Neural cell (in vitro differentiated cells): ENCODE measurements at regions not wholly inside any gene's neighbourhood (a gene's known extent, or its start where the extent isn't known, plus 50 kb on each side); places are given as distances from the start of the nearest gene placed in this dataset.

ENCODE experiments used
- H2AFZ ChIP-seq: fragments of 200-600, 300-800 bp; sonication (generic), shearing (Covaris generic); 2 replicates; pipeline ENCODE4 v1.6.0; 2014; ENCODE audit warnings: low read depth, mild to moderate bottlenecking, antibody characterized with exemption, low read length, moderate library complexity
- H3F3A ChIP-seq: fragments of 200-600 bp; shearing (Covaris generic); 2 replicates; pipeline ENCODE4 v1.6.1; 2016; ENCODE audit warnings: mild to moderate bottlenecking, moderate library complexity, mixed read lengths, antibody characterized with exemption, low read length; ENCODE audit not compliant: insufficient read depth, poor library complexity, severe bottlenecking
- H3K27ac ChIP-seq: fragments of 200-600, 300-800 bp; sonication (generic), shearing (Covaris generic); 2 replicates; pipeline ENCODE4 v1.5.1; 2014; ENCODE audit warnings: mild to moderate bottlenecking, low read length, moderate library complexity
- H3K27me3 ChIP-seq: fragments of 300-800, 200-600 bp; sonication (generic), shearing (Covaris generic); 2 replicates; pipeline ENCODE4 v1.6.0; 2014; ENCODE audit warnings: mild to moderate bottlenecking, low read depth, low read length, moderate library complexity; ENCODE audit not compliant: insufficient read depth
- H3K36me3 ChIP-seq: fragments of 300-800, 200-600 bp; sonication (generic), shearing (Covaris generic); 2 replicates; pipeline ENCODE4 v1.5.1; 2014; ENCODE audit warnings: mild to moderate bottlenecking, antibody characterized with exemption, low read length, moderate library complexity; ENCODE audit not compliant: insufficient read depth
- H3K4me2 ChIP-seq: fragments of 300-800, 200-600 bp; sonication (generic), shearing (Covaris generic); 2 replicates; pipeline ENCODE4 v1.6.0; 2014; ENCODE audit warnings: mild to moderate bottlenecking, low read length
- H3K4me3 ChIP-seq: fragments of 300-800, 200-600 bp; sonication (generic), shearing (Covaris generic); 2 replicates; pipeline ENCODE4 v1.5.1; 2014; ENCODE audit warnings: mild to moderate bottlenecking, low read length, moderate library complexity
- H3K79me2 ChIP-seq: fragments of 200-600 bp; shearing (Covaris generic); replicated peaks from 2 replicates; pipeline ENCODE4 v1.6.0; 2014; ENCODE audit warnings: mild to moderate bottlenecking, low read length, moderate library complexity; ENCODE audit not compliant: insufficient read depth
- H3K9ac ChIP-seq: fragments of 300-800, 200-600 bp; sonication (generic), shearing (Covaris generic); 2 replicates; pipeline ENCODE4 v1.6.1; 2016; ENCODE audit warnings: mild to moderate bottlenecking, low read length, mixed read lengths
- H3K9me2 ChIP-seq: fragments of 200-600 bp; shearing (Covaris generic); 2 replicates; pipeline ENCODE4 v1.6.1; 2016; ENCODE audit warnings: mild to moderate bottlenecking, low read length, mixed read lengths; ENCODE audit not compliant: insufficient read depth
- H3K9me3 ChIP-seq: fragments of 200-600, 300-800 bp; sonication (generic), shearing (Covaris generic); 2 replicates; pipeline ENCODE4 v1.6.1; 2016; ENCODE audit warnings: mild to moderate bottlenecking, mixed run types, low read length, moderate library complexity, mixed read lengths
- H4K20me1 ChIP-seq: fragments of 200-600 bp; shearing (Covaris generic); 2 replicates; pipeline ENCODE4 v1.6.1; 2016; ENCODE audit warnings: mild to moderate bottlenecking, mixed run types; ENCODE audit not compliant: insufficient read depth
- EP300 ChIP-seq: fragments of 450-650 bp; conservative IDR thresholded peaks from 2 replicates; pipeline ENCODE4 v1.6.1; 2014; ENCODE audit warnings: antibody characterized with exemption, mild to moderate bottlenecking, moderate library complexity; ENCODE audit not compliant: poor library complexity, severe bottlenecking
- EZH2 ChIP-seq: fragments of 200-600, 300-800 bp; shearing (Covaris generic), sonication (generic); IDR thresholded peaks from 2 replicates; pipeline ENCODE4 v1.6.1; 2014; ENCODE audit warnings: antibody characterized with exemption, low read length, borderline replicate concordance, mild to moderate bottlenecking; ENCODE audit not compliant: insufficient read depth, poor library complexity, severe bottlenecking
- MXI1 ChIP-seq: fragments of 450-650 bp; conservative IDR thresholded peaks from 2 replicates; pipeline ENCODE4 v1.6.1; 2014; ENCODE audit warnings: antibody characterized with exemption, mild to moderate bottlenecking; ENCODE audit not compliant: poor library complexity, severe bottlenecking
- POLR2AphosphoS5 ChIP-seq: IDR thresholded peaks from 2 replicates; pipeline ENCODE4 v1.6.1; 2012
- RAD21 ChIP-seq: fragments of 450-650 bp; conservative IDR thresholded peaks from 2 replicates; pipeline ENCODE4 v1.6.1; 2014; ENCODE audit warnings: antibody characterized with exemption, mild to moderate bottlenecking, moderate library complexity
- REST ChIP-seq: IDR thresholded peaks from 2 replicates; pipeline ENCODE4 v1.6.1; 2012; ENCODE audit warnings: borderline replicate concordance
- SMC3 ChIP-seq: fragments of 450-650 bp; conservative IDR thresholded peaks from 2 replicates; pipeline ENCODE4 v1.6.1; 2014; ENCODE audit warnings: antibody characterized with exemption, mild to moderate bottlenecking, moderate library complexity; ENCODE audit not compliant: poor library complexity
- TAF1 ChIP-seq: IDR thresholded peaks from 2 replicates; pipeline ENCODE4 v1.6.1; 2012; ENCODE audit warnings: low read depth
- TF ChIP-seq, protein P1 (sequence below): fragments of 450-650 bp; IDR thresholded peaks from 2 replicates; pipeline ENCODE4 v1.5.1; 2014; ENCODE audit warnings: antibody characterized with exemption, mild to moderate bottlenecking, moderate library complexity; ENCODE audit not compliant: poor library complexity, severe bottlenecking

- peak overlapping the region; percentile 52 for H3K27ac ChIP-seq
These were observed 259.5 kb upstream of the VWC2 start for GRCh38 chr7:49513911-49514310.

GRCh38 chr7:49520951-49521350 is 252.5 kb upstream of the VWC2 start:
- H2AFZ ChIP-seq, result no peak overlapping the region
- no peak overlapping the region for H3K4me2 ChIP-seq
- H3K9me2 ChIP-seq, result no peaks in the 10 kb centered on the region
- TF ChIP-seq EP300, result no peak
- TF ChIP-seq REST, result no peak
- TF ChIP-seq RAD21, result no peak
- no peak for TF ChIP-seq TAF1
- TF ChIP-seq POLR2AphosphoS5, result no peak
- TF ChIP-seq, protein P1, sequence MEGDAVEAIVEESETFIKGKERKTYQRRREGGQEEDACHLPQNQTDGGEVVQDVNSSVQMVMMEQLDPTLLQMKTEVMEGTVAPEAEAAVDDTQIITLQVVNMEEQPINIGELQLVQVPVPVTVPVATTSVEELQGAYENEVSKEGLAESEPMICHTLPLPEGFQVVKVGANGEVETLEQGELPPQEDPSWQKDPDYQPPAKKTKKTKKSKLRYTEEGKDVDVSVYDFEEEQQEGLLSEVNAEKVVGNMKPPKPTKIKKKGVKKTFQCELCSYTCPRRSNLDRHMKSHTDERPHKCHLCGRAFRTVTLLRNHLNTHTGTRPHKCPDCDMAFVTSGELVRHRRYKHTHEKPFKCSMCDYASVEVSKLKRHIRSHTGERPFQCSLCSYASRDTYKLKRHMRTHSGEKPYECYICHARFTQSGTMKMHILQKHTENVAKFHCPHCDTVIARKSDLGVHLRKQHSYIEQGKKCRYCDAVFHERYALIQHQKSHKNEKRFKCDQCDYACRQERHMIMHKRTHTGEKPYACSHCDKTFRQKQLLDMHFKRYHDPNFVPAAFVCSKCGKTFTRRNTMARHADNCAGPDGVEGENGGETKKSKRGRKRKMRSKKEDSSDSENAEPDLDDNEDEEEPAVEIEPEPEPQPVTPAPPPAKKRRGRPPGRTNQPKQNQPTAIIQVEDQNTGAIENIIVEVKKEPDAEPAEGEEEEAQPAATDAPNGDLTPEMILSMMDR, result no peak
- no peak for TF ChIP-seq SMC3
- no peak for TF ChIP-seq EZH2
- no peak for TF ChIP-seq MXI1
- H3K27me3 ChIP-seq, result no peaks in the 10 kb centered on the region
- H3F3A ChIP-seq, result no peaks in the 10 kb centered on the region
- H3K9ac ChIP-seq, result no peak overlapping the region
- no peaks in the 10 kb centered on the region for H3K36me3 ChIP-seq
- H3K9me3 ChIP-seq, result no peaks in the 10 kb centered on the region
- no peaks in the 10 kb centered on the region for H4K20me1 ChIP-seq
- H3K79me2 ChIP-seq, result no peaks in the 10 kb centered on the region
- H3K27ac ChIP-seq, result no peak overlapping the region
- no peak overlapping the region for H3K4me3 ChIP-seq

More at GRCh38 chr7:49513911-49514310, 259.5 kb upstream of the VWC2 start:
- Histone ChIP-seq H3K9me2 (no peaks in the 10 kb centered on the region), H3K9me3 (no peaks in the 10 kb centered on the region), H2AFZ (no peak overlapping the region), H3K4me2 (peak overlapping the region; percentile 7), H4K20me1 (no peaks in the 10 kb centered on the region), H3K4me3 (peak overlapping the region; percentile 30), H3F3A (peaks cover 3% of the 10 kb centered on the region), H3K36me3 (no peaks in the 10 kb centered on the region), H3K9ac (no peak overlapping the region), H3K79me2 (no peaks in the 10 kb centered on the region), H3K27me3 (no peaks in the 10 kb centered on the region)
- TF ChIP-seq REST (peak; percentile 73), SMC3 (no peak), EP300 (peak; percentile 86), POLR2AphosphoS5 (peak; percentile 76)
